OCI-LY7 (cell line): ENCODE measurements at regions not wholly inside any gene's neighbourhood (a gene's known extent, or its start where the extent isn't known, plus 50 kb on each side); places are given as distances from the start of the nearest gene placed in this dataset.

Source experiments
- CTCF ChIP-seq: fragments of 200-600 bp; sonication (generic); conservative IDR thresholded peaks from 2 replicates; pipeline ENCODE4 v1.5.1; 2014; ENCODE audit warnings: mild to moderate bottlenecking, antibody characterized with exemption, low read length, moderate library complexity, mixed read lengths
- EZH2phosphoT487 ChIP-seq: fragments of 200-600 bp; sonication (generic); IDR thresholded peaks from 2 replicates; pipeline ENCODE4 v1.6.1; 2018; ENCODE audit warnings: low read depth, borderline replicate concordance, mild to moderate bottlenecking, mixed run types, antibody characterized with exemption, low read length, moderate library complexity, mixed read lengths

- TF ChIP-seq CTCF (no peak), EZH2phosphoT487 (no peak)
Observed at GRCh38 chr14:39666386-39666785, 234.2 kb upstream of the FBXO33 start.
